HG03039 (cell line): ENCODE measurements at regions not wholly inside any gene's neighbourhood (a gene's known extent, or its start where the extent isn't known, plus 50 kb on each side); places are given as distances from the start of the nearest gene placed in this dataset.
"Not testable (repeated sequence)": the region's sequence is repeated elsewhere in the genome, so short reads cannot be mapped to it uniquely, and the experiment has no call there.

Source experiments
- ATAC-seq: cut with Tn5 transposase; IDR thresholded peaks from one replicate; pipeline ENCODE4 v1.9.1; 2021; ENCODE audit warnings: mild to moderate bottlenecking, moderate library complexity; ENCODE audit not compliant: unreplicated experiment

GRCh38 chr18:51323961-51324360, 126.5 kb upstream of the MEX3C start:
- ATAC-seq = no peak

- no peak for ATAC-seq
Measured at GRCh38 chr18:51330148-51330547, 132.7 kb upstream of the MEX3C start.

- no peak for ATAC-seq
Measured at GRCh38 chr18:51330739-51331138, 133.3 kb upstream of the MEX3C start.

- no peak for ATAC-seq
Measured at GRCh38 chr18:51337406-51337805, 139.9 kb upstream of the MEX3C start.

DNA sequence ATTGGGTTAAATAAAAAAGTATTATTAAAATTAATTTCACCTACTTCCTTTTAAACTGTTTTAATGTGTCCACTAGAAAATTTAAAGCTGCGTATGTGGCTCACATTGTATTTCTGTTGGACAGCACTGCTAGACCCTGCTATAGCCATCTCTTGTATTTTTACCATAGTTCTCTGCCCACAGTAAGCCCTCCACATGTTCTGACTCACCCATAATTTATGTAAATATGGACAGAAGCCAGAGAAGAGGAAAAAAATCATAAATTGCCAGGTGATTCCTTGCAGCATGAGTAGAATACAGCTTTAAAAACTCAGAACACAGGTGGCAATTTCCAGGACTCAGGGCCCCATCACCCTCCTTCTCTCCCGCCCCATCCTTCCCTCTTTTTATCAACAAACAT, 142.4 kb upstream of the MEX3C start:
- ATAC-seq = no peak

- ATAC-seq = no peak
Measured at GRCh38 chr18:51340332-51340731, 142.9 kb upstream of the MEX3C start.

DNA sequence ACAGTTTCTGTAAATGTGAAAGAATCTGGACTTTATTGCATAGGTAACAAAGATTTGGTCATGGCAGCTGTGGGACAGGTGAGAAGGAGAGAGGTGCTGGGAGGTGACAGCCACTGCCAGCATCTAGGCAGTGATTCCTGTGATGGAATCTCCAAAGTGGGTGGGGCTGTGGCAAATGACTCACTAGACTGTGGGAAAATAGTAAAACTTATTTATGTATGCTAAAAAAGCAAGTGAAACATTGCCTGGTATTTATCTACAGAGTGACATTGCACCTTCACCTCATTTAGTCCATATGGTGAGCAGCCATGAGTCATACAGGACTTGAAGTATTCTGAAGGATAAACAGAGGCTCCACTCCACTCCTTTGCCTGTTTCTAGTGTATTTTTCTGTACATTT, 145.3 kb upstream of the MEX3C start:
- no peak for ATAC-seq

DNA sequence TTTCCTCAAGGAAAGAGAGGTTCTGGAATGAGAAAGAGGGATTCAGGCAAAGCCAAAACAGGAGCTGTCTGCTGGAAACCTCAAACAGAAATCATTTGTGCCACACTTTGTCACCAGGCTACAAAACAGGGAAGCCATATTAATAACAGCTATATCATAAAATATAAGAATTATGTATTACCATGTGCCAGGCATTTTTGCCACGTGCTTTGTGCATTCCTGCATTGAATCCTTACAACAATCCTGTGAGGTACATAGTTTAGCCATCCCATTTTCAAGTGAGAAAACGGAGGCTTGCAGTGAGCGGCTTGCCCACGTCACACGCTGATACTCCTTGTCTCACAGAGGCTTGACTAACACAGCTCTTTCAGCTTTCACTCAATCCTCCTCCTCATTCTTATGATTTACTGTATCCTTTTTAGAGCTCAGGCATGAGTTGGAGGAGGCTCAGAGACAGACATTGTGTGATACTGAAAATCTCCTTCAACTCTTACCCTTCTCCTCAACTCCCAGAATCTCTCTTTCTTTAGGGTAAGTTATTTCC, 148.4 kb upstream of the MEX3C start:
- ATAC-seq = no peak

DNA sequence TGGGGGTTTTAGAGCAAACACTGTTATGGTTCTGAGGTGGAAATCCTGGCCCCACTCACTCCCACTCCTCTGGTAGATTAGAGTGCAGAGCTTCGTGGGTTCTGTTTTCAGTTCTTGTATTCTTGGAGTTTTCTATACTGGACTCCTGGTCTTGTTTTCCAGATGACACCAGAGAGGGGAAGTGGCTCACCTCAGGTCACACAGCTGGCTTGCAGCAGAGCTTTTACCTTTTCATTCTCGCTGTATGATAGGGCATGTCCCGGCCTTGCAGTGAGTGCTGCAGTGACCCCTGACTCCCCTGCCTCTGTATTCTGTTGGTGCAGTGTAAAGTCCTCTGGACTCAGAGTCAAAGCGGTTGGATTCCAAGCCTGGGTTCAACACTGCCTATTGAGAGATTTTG, 148.9 kb upstream of the MEX3C start:
- no peak for ATAC-seq

DNA sequence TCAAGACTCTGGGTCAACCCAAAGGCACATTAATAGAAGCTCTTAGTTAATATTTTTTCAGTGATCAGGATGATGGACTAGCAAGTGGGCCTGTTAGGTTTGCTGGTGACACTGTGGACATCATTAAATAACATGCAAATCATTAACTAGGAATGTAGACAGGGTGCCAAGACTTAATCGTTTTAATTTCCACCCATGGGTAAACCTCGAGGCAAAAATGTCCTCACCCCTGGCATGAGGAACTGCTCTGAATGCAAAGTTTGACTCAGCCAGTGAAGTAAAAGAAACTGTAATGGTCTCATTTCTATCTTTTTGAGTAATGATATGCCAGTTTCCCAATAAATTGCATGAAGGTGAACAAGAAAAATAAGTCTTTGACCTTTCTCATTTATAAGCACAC, 152.6 kb upstream of the MEX3C start:
- ATAC-seq = no peak

GRCh38 chr18:51355841-51356240, 158.4 kb upstream of the MEX3C start:
- no peak for ATAC-seq

- ATAC-seq = not testable (repeated sequence)
Measured at GRCh38 chr18:51360301-51360700, 162.8 kb upstream of the MEX3C start.

GRCh38 chr18:51361130-51361860, 163.8 kb upstream of the MEX3C start:
- ATAC-seq = no peak

DNA sequence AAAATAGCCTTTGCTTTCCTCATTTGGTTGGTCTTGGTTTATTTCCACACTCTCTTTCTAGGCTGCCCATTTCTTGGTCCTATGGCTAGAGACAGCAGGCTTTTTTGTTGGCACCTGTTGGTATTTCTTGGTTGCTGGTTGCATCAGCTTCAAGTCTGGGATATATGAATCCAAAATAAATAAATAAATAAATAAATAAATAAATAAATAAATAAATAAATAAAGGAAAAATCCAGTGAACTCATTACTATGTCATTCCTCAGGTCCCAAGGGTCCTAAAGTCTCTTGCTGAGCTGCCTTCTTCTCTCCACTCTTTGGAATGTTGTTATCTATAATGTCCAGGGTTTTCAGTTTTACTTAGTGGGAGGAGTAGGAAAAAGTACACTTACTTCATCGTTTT, 165.9 kb upstream of the MEX3C start:
- no peak for ATAC-seq

- no peak for ATAC-seq
Measured at GRCh38 chr18:51370996-51371395, 173.5 kb upstream of the MEX3C start.

DNA sequence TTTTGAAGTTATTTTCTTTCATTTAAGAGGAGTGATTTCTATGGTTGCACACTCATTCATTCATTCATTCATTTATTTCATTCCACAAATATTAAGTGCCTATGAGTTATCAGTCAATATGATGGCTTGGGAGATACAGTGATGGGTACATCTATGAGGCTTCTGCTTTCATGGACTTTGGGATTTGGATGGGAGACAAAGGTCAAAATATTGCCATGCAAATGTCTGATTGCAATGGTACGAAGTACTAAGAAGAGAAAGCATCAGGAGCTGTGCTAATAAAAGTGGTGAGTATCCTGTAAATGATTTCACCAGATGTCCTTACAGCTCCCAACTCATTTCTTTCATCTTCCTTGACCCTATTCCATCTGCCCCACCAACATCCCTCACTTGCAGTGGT, 174.4 kb upstream of the MEX3C start:
- ATAC-seq = no peak

GRCh38 chr18:51382081-51382480, 184.6 kb upstream of the MEX3C start:
- no peak for ATAC-seq

DNA sequence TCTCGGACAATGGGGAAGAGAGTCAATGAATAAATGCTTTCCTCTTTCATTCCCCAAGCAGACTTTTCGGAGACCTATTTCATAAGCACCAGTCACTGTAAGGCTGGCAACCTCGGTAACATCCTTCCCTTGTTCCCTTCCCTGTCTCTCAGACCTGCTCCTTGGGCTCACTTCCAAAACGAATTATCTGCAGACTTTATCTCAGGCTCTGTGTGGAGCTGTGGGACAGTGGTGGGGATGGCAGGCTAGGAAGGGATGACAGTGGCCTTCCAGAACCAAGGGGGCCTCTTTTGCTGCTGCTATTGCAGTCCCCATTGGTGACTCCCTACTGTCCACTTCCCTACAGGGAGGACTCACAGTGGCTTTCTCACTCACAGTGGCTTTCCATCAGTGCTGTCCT, 185.6 kb upstream of the MEX3C start:
- ATAC-seq = no peak

GRCh38 chr18:51383711-51384110, 186.2 kb upstream of the MEX3C start:
- no peak for ATAC-seq

- no peak for ATAC-seq
Measured at GRCh38 chr18:51385270-51385669, 187.8 kb upstream of the MEX3C start.

- ATAC-seq = no peak
Measured at GRCh38 chr18:51390702-51391101, 193.2 kb upstream of the MEX3C start.

- ATAC-seq = no peak
Measured at GRCh38 chr18:51391215-51391614, 193.7 kb upstream of the MEX3C start.

DNA sequence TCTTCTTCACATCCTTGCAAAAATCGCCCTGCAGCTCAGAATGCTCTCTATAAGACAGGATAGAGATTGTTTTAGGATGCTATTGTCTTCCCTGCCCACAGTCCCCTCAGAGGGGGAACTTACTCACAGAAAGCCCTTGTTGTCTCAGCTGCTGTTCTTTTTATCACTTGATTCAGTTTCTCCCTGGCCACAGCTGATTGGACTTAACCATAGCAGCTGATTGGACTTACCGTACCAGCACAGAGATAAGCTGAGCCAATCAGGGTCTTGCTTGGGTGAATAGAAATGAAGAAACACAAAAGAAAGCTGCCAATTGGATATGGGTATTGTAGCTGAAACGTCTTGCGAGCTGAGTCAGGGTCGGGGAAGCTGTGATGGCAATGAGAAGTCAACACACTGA, 194.2 kb upstream of the MEX3C start:
- ATAC-seq = no peak
